H9 (cell line): ENCODE measurements at regions not wholly inside any gene's neighbourhood (a gene's known extent, or its start where the extent isn't known, plus 50 kb on each side); places are given as distances from the start of the nearest gene placed in this dataset.

Experiments used
- DNase-seq: peaks from one replicate; pipeline ENCODE4 v3.0.0-alpha.2; 2017
- H2AFZ ChIP-seq: one replicate; pipeline ENCODE4 v1.6.1; 2013; ENCODE audit warnings: mild to moderate bottlenecking, low read length, control low read depth, moderate library complexity
- H2AK5ac ChIP-seq: 2 replicates; pipeline ENCODE4 v1.6.1; 2013; ENCODE audit warnings: low read length, control low read depth, mixed read lengths; ENCODE audit not compliant: insufficient read length
- H2BK120ac ChIP-seq: one replicate; pipeline ENCODE4 v1.6.1; 2013; ENCODE audit warnings: low read depth, mild to moderate bottlenecking, low read length, control low read depth, inconsistent platforms; ENCODE audit not compliant: poor library complexity, severe bottlenecking
- H2BK12ac ChIP-seq: 2 replicates; pipeline ENCODE4 v1.6.1; 2013; ENCODE audit warnings: low read length, control low read depth, mixed read lengths, low read depth; ENCODE audit not compliant: insufficient read length
- H2BK15ac ChIP-seq: 2 replicates; pipeline ENCODE4 v1.6.1; 2013; ENCODE audit warnings: low read depth, low read length, control low read depth
- H2BK20ac ChIP-seq: one replicate; pipeline ENCODE4 v1.6.1; 2013; ENCODE audit warnings: low read depth, mild to moderate bottlenecking, low read length, control low read depth, inconsistent platforms; ENCODE audit not compliant: poor library complexity, severe bottlenecking
- H2BK5ac ChIP-seq: 2 replicates; pipeline ENCODE4 v1.6.1; 2013; ENCODE audit warnings: low read length, control low read depth, mixed read lengths; ENCODE audit not compliant: insufficient read length
- H3K14ac ChIP-seq: 2 replicates; pipeline ENCODE4 v1.6.1; 2013; ENCODE audit warnings: low read length, control low read depth; ENCODE audit not compliant: insufficient read depth
- H3K18ac ChIP-seq: 2 replicates; pipeline ENCODE4 v1.6.1; 2013; ENCODE audit warnings: low read depth, mild to moderate bottlenecking, mixed read lengths, low read length, control low read depth; ENCODE audit not compliant: insufficient read length
- H3K23ac ChIP-seq: 2 replicates; pipeline ENCODE4 v1.6.1; 2013; ENCODE audit warnings: low read length, control low read depth, mixed read lengths, low read depth; ENCODE audit not compliant: insufficient read length
- H3K23me2 ChIP-seq: 2 replicates; pipeline ENCODE4 v1.6.1; 2013; ENCODE audit warnings: low read depth, mild to moderate bottlenecking, mixed read lengths, low read length, control low read depth; ENCODE audit not compliant: insufficient read length, poor library complexity, severe bottlenecking
- H3K27ac ChIP-seq: 2 replicates; pipeline ENCODE4 v1.5.1; 2013; ENCODE audit warnings: low read length, control low read depth, mixed read lengths, low read depth; ENCODE audit not compliant: insufficient read length
- H3K27me3 ChIP-seq: 2 replicates; pipeline ENCODE4 v1.6.1; 2013; ENCODE audit warnings: low read length, control low read depth, inconsistent platforms; ENCODE audit not compliant: insufficient read depth
- H3K4ac ChIP-seq: 2 replicates; pipeline ENCODE4 v1.6.1; 2013; ENCODE audit warnings: low read depth, mild to moderate bottlenecking, control low read depth, inconsistent platforms, low read length, moderate library complexity
- H3K4me1 ChIP-seq: 2 replicates; pipeline ENCODE4 v1.6.1; 2013; ENCODE audit warnings: low read length, control low read depth, inconsistent platforms; ENCODE audit not compliant: insufficient read depth
- H3K4me2 ChIP-seq: 2 replicates; pipeline ENCODE4 v1.6.1; 2013; ENCODE audit warnings: low read length, control low read depth, mixed read lengths; ENCODE audit not compliant: insufficient read length, insufficient read depth
- H3K56ac ChIP-seq: 2 replicates; pipeline ENCODE4 v1.6.1; 2013; ENCODE audit warnings: low read depth, mild to moderate bottlenecking, mixed read lengths, low read length, control low read depth; ENCODE audit not compliant: insufficient read length
- H3K79me1 ChIP-seq: 2 replicates; pipeline ENCODE4 v1.6.1; 2013; ENCODE audit warnings: low read depth, mild to moderate bottlenecking, moderate library complexity, low read length, control low read depth, inconsistent platforms; ENCODE audit not compliant: insufficient read depth, poor library complexity, severe bottlenecking
- H3K79me2 ChIP-seq: 2 replicates; pipeline ENCODE4 v1.6.1; 2013; ENCODE audit warnings: low read length, control low read depth, inconsistent platforms; ENCODE audit not compliant: insufficient read depth
- H3K9ac ChIP-seq: 2 replicates; pipeline ENCODE4 v1.6.1; 2013; ENCODE audit warnings: low read length, control low read depth, mixed read lengths; ENCODE audit not compliant: insufficient read length; ENCODE audit errors: extremely low read depth
- H3K9me3 ChIP-seq: one replicate; pipeline ENCODE4 v1.6.1; 2013; ENCODE audit warnings: low read depth, low read length, inconsistent platforms; ENCODE audit not compliant: control insufficient read depth
- H3T11ph ChIP-seq: one replicate; pipeline ENCODE4 v1.6.1; 2013; ENCODE audit warnings: mild to moderate bottlenecking, low read length, control low read depth, inconsistent platforms
- H4K20me1 ChIP-seq: one replicate; pipeline ENCODE4 v1.6.1; 2013; ENCODE audit not compliant: control insufficient read depth, insufficient read length, insufficient read depth
- H4K5ac ChIP-seq: 2 replicates; pipeline ENCODE4 v1.6.1; 2013; ENCODE audit warnings: low read depth, mild to moderate bottlenecking, mixed read lengths, low read length, control low read depth; ENCODE audit not compliant: insufficient read length
- H4K8ac ChIP-seq: replicated peaks from 2 replicates; pipeline ENCODE4 v1.6.1; 2013; ENCODE audit warnings: low read length, control low read depth, mixed read lengths, low read depth; ENCODE audit not compliant: insufficient read length
- H4K91ac ChIP-seq: 2 replicates; pipeline ENCODE4 v1.6.1; 2013; ENCODE audit warnings: low read depth, mild to moderate bottlenecking, moderate library complexity, mixed read lengths, low read length, control low read depth; ENCODE audit not compliant: insufficient read length
- H3K27ac Mint-ChIP-seq, 3 experiments: 2 replicates in 2 of 3; 3 replicates in 1 of 3; pipeline ENCODE4 v1.8.0; 2020 to 2021; ENCODE audit warnings: mixed read lengths in 3 of 3, mild to moderate bottlenecking in 1 of 3, moderate library complexity in 1 of 3
- H3K27me3 Mint-ChIP-seq: 2 replicates; pipeline ENCODE4 v1.8.0; 2021; ENCODE audit warnings: low read depth, mild to moderate bottlenecking, moderate library complexity, mixed read lengths
- H3K36me3 Mint-ChIP-seq, 3 experiments: 2 replicates in 2 of 3; 3 replicates in 1 of 3; pipeline ENCODE4 v1.8.0; 2020 to 2021; ENCODE audit warnings: low read depth in 3 of 3, mixed read lengths in 3 of 3; ENCODE audit not compliant: insufficient read depth in 1 of 3
- H3K4me1 Mint-ChIP-seq, 2 experiments: 2 replicates each; pipeline ENCODE4 v1.8.0; 2020; ENCODE audit warnings: mixed read lengths in 2 of 2
- H3K4me3 Mint-ChIP-seq, 2 experiments: 2 replicates in 1 of 2; 3 replicates in 1 of 2; pipeline ENCODE4 v1.8.0; 2020 to 2021; ENCODE audit warnings: mild to moderate bottlenecking in 2 of 2, mixed read lengths in 2 of 2, moderate library complexity in 1 of 2
- H3K9me3 Mint-ChIP-seq, 2 experiments: 2 replicates in 1 of 2; 3 replicates in 1 of 2; pipeline ENCODE4 v1.8.0; 2020; ENCODE audit warnings: mild to moderate bottlenecking in 2 of 2, mixed read lengths in 2 of 2, moderate library complexity in 1 of 2
- CTCF ChIP-seq: fragments of 200-600 bp; sonication (generic); conservative IDR thresholded peaks from 3 replicates; pipeline ENCODE4 v1.8.0; 2021; ENCODE audit warnings: antibody characterized with exemption, mild to moderate bottlenecking
- WGBS: extraction: QIAGEN DNeasy Blood & Tissue Kit; methylation state at CpG from one replicate; pipeline ENCODE4 v1.1.7; 2013; ENCODE audit warnings: missing lambda C conversion rate, low lambda C conversion rate, mixed read lengths; ENCODE audit not compliant: insufficient read length; ENCODE audit errors: extremely low coverage; 5-methylcytosine and 5-hydroxymethylcytosine counted together

- Histone ChIP-seq H2BK12ac (no peak overlapping the region), H3K18ac (no peak overlapping the region), H4K91ac (no peak overlapping the region), H3K79me1 (no peaks in the 10 kb centered on the region), H3K14ac (no peak overlapping the region), H3K9me3 (no peaks in the 10 kb centered on the region), H3K27me3 (no peaks in the 10 kb centered on the region), H4K20me1 (no peaks in the 10 kb centered on the region), H2BK5ac (no peak overlapping the region), H2AK5ac (no peak overlapping the region), H3K23me2 (no peaks in the 10 kb centered on the region), H2BK15ac (no peak overlapping the region), H4K8ac (no peak overlapping the region), H3K79me2 (no peaks in the 10 kb centered on the region), H2BK20ac (no peak overlapping the region), H3K4me1 (no peaks in the 10 kb centered on the region), H3K4me2 (no peak overlapping the region), H3K9ac (no peak overlapping the region), H3K27ac (no peak overlapping the region), H2BK120ac (no peak overlapping the region), H3K4ac (no peak overlapping the region), H3K56ac (no peak overlapping the region), H2AFZ (no peak overlapping the region), H4K5ac (no peak overlapping the region), H3K23ac (no peak overlapping the region), H3T11ph (no peak overlapping the region)
- H3K36me3 Mint-ChIP-seq = no peaks in the 10 kb centered on the region
- H3K9me3 Mint-ChIP-seq = peaks cover 2 to 3% of the 10 kb centered on the region in 2 experiments; a peak in 1 of 5 replicates
- H3K4me1 Mint-ChIP-seq = no peaks in the 10 kb centered on the region
- WGBS = no CpG with 5 or more reads among the region's 1 CpG
- DNase-seq = no peak
- H3K27ac Mint-ChIP-seq = no peak overlapping the region
- H3K27me3 Mint-ChIP-seq = no peaks in the 10 kb centered on the region
- no peak for TF ChIP-seq CTCF
- no peak overlapping the region for H3K4me3 Mint-ChIP-seq
These were observed 124.6 kb upstream of the TOX3 start for GRCh38 chr16:52671590-52671989.
